ENCODE measurements at regions not wholly inside any gene's neighbourhood (a gene's known extent, or its start where the extent isn't known, plus 50 kb on each side); places are given as distances from the start of the nearest gene placed in this dataset.

DNA sequence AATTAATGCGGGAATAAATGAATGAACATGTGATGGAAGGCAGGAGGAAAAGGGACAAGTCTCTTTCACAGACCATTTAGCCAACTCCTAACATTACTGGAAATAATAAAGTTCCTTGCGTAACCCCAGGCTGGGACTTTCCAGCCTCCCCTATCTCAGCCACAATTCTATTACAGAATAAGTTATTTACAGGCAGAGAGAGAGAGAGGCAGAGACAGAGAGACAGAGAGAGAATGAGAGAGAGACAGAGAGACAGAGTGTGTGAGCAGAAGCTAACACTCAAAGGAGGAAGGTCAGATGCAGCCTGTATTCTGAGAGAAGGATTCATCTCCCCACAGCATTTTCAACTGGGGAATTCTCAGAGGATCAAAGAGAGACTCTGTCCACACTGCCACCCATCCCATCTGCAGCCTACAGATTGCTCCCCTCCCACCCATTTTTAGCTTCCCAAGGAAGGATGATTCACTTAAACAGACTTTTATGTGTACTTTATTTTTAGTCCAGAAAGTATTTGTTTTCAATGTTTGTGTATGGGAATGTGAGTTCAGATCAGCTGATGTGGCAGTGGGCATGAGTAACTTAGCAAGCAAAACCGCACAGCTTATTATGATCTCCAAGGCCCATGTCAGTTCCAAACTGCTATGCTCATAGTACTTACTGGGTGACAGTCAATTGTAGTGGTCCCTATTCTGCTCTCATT is 165.7 kb downstream of the CAND1 start:
- no peaks in the 10 kb centered on the region for H3K9me3 Mint-ChIP-seq
- peaks cover 10% of the 10 kb centered on the region for H3K4me1 Mint-ChIP-seq (ENCODE audit: low read depth)
- intact Hi-C loops (cut with micrococcal nuclease) = loop anchor here (5.0 kb wide), 1 partner anchor 68 kb away; no protein-coding TSS in a partner anchor
- H3K27ac Mint-ChIP-seq = no peak overlapping the region
- H3K36me3 Mint-ChIP-seq (ENCODE audit: low read depth) = no peaks in the 10 kb centered on the region
- no peak overlapping the region for H3K4me3 Mint-ChIP-seq
- peaks cover 24% of the 10 kb centered on the region for H3K27me3 Mint-ChIP-seq

DNA sequence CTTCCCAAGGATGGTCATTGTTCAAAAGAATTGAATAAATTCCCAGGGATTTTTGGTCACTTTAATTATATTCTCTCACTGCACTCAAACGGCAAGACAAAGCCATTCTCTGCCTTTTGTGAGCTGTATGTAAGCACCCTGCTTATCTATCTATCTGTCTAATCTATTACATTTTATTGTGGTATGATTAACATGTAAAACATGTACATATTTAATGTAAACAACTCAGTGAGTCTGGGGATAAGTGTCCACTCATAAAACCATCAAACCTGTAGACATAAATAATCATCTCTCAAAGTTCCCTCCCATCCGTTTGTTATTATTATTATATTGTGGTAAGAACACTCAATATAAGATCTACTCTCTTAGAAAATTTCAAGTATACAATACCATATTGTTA is 167.1 kb downstream of the CAND1 start:
- no peak overlapping the region for H3K27ac Mint-ChIP-seq
- intact Hi-C loops (cut with micrococcal nuclease) = loop anchor here (5.0 kb wide), 1 partner anchor 69 kb away; no protein-coding TSS in a partner anchor
- no peaks in the 10 kb centered on the region for H3K36me3 Mint-ChIP-seq (ENCODE audit: low read depth)
- no peak overlapping the region for H3K4me3 Mint-ChIP-seq
- H3K27me3 Mint-ChIP-seq = peaks cover 29% of the 10 kb centered on the region
- H3K9me3 Mint-ChIP-seq = no peaks in the 10 kb centered on the region
- H3K4me1 Mint-ChIP-seq (ENCODE audit: low read depth) = peaks cover 11% of the 10 kb centered on the region

DNA sequence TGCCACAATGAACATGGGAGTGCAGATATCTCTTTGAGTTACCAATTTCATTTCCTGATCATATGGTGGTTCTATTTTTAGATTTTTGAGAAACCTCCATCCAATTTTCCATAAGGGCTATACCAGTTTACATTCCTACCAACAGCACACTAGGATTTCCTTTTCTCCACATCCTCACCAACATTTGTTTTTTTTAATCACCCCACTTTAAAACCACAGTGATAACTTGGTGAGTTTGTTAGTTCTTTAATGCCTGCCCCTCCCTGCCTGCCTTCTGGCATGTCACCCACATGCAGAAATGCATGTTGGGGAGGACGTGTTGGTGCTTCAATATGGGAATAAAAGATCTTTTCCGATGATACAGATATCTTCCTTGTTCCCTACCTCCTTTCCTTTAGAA is 167.9 kb downstream of the CAND1 start:
- no peak overlapping the region for H3K4me3 Mint-ChIP-seq
- H3K27me3 Mint-ChIP-seq = peaks cover 33% of the 10 kb centered on the region
- H3K27ac Mint-ChIP-seq = no peak overlapping the region
- no peaks in the 10 kb centered on the region for H3K9me3 Mint-ChIP-seq
- H3K4me1 Mint-ChIP-seq (ENCODE audit: low read depth) = peaks cover 18% of the 10 kb centered on the region
- H3K36me3 Mint-ChIP-seq (ENCODE audit: low read depth) = no peaks in the 10 kb centered on the region
- intact Hi-C loops (cut with micrococcal nuclease) = loop anchor here (5.0 kb wide), 1 partner anchor 70 kb away; no protein-coding TSS in a partner anchor

DNA sequence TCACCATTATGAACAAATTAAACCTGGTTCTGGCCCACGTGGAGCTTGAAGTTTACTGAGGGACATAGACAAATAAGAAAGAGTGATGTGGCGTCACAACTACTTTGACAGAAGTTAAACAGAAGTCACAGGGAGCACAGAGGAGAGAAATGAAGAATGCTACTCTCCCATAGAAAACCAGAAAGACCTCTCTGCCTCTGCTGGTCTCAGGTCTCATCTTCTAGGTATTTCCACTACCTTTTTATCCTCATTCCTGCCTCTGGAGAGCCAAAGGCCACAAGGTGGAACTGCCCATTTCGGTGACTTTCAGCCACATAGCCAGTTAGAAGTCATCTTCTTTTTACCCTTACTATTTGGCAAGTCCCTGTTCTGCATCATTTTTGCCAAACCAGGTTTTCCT is 170.5 kb downstream of the CAND1 start:
- H3K4me3 Mint-ChIP-seq = no peak overlapping the region
- H3K27ac Mint-ChIP-seq = no peak overlapping the region
- peaks cover 20% of the 10 kb centered on the region for H3K4me1 Mint-ChIP-seq (ENCODE audit: low read depth)
- intact Hi-C loops (cut with micrococcal nuclease) = loop anchor here (5.0 kb wide), 2 partner anchors 72 to 503 kb away; no protein-coding TSS in a partner anchor
- H3K27me3 Mint-ChIP-seq = peaks cover 54% of the 10 kb centered on the region
- H3K36me3 Mint-ChIP-seq (ENCODE audit: low read depth) = no peaks in the 10 kb centered on the region
- H3K9me3 Mint-ChIP-seq = no peaks in the 10 kb centered on the region

DNA sequence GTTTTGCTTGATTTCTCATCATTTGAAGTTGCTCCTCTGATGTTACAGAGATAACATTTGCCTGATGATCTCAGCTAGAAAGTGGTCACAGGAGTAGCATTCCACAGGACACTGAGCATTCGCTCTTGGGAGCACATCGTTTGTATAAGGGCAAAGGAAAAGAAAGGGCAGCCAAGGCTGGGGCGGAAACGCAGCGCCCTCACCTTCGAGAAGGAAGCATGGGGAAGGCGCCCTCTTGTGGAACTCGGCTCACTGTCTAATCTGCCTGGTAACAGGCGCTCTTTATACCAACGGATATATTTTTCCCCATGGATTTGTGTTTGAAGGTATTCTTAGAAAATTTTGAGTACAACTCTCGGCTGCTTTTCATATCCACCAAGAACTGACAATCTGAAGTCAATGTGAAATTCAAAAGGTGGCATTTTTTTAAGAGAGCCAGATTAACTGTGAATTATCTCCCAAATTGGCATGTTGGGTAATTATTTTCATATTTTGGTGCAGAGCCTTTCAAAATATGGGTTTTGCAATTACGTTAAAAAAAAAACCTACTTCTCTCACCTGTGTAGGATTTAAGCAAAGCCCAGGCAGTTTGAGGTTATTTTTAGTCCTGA is 172.7 kb downstream of the CAND1 start:
- intact Hi-C loops (cut with micrococcal nuclease) = loop anchor here (5.0 kb wide), 1 partner anchor 500 kb away; no protein-coding TSS in a partner anchor
- Mint-ChIP-seq H3K27me3 (peaks cover 71% of the 10 kb centered on the region), H3K27ac (no peak overlapping the region), H3K9me3 (no peaks in the 10 kb centered on the region), H3K4me3 (no peak overlapping the region), H3K4me1 (ENCODE audit: low read depth) (peaks cover 13% of the 10 kb centered on the region), H3K36me3 (ENCODE audit: low read depth) (no peaks in the 10 kb centered on the region)

DNA sequence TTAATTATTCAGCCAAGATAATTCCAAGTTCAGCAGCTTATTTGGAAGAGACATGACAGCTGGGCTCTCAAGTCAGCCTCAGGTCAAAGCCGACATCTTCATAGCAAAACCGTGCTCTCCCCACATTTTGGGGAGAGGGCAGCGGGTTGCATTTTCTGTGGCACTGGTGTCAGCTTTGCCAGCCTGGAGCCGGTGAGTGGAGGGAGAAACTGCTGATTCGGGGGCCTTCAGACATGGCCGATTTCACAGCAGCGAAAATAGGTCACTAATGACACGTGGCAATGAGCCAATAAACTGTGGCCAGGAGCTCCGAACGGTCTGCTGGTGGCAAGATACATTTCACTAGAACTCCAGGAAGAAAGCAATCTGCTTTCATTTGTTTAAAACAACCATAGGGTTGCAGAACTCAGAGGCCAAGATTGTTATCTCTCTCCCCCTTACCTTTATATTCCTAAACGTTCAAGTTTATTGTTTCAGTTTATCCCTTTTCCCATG is 173.2 kb downstream of the CAND1 start:
- Mint-ChIP-seq H3K36me3 (ENCODE audit: low read depth) (no peaks in the 10 kb centered on the region), H3K27me3 (peaks cover 70% of the 10 kb centered on the region), H3K9me3 (no peaks in the 10 kb centered on the region), H3K4me1 (ENCODE audit: low read depth) (peaks cover 14% of the 10 kb centered on the region), H3K27ac (no peak overlapping the region), H3K4me3 (no peak overlapping the region)
- intact Hi-C loops (cut with micrococcal nuclease) = loop anchor here (5.0 kb wide), 1 partner anchor 500 kb away; no protein-coding TSS in a partner anchor

DNA sequence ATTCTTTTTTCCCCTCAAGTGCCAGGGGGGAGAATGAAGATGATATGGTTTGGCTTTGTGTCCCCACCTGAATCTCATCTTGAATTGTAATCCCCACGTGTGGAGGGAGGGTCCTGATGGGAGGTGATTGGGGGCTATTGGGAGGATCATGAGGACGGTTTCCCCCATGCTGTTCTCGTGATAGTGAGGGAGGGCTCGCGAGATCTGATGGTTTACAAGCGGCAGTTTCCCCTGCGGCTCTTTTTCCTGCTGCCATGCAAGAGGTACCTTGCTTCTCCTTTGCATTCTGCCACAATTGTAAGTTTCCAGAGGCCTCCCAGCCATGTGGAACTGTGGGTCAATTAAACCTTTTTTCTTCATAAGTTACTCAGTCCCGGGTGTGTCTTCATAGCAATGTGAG is 173.7 kb downstream of the CAND1 start:
- Mint-ChIP-seq H3K9me3 (no peaks in the 10 kb centered on the region), H3K4me1 (ENCODE audit: low read depth) (peaks cover 18% of the 10 kb centered on the region), H3K27me3 (peaks cover 70% of the 10 kb centered on the region), H3K27ac (no peak overlapping the region), H3K4me3 (no peak overlapping the region), H3K36me3 (ENCODE audit: low read depth) (no peaks in the 10 kb centered on the region)
- intact Hi-C loops (cut with micrococcal nuclease) = loop anchor here (5.0 kb wide), 1 partner anchor 499 kb away; no protein-coding TSS in a partner anchor

DNA sequence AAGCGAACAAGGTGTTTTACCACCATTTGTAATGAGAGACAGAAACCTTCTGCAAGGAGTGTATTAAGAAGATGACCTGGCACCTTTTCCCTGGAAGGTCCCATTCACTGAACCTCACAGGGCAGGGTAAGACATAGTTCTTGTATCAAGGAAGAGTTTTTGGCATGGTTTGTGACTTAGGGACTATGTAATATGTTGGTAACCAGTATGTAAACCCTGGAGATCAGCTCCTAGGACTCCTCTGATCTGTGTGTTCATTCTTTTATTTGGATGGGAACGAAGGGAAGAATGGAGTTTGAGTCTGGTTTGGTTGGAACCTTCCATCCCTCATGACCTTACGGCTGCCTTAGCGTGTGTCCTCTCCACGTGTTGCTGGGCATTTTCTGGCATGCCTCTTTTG is 175.4 kb downstream of the CAND1 start:
- Mint-ChIP-seq H3K27me3 (peaks cover 81% of the 10 kb centered on the region), H3K4me1 (ENCODE audit: low read depth) (peaks cover 20% of the 10 kb centered on the region), H3K27ac (no peak overlapping the region), H3K36me3 (ENCODE audit: low read depth) (no peaks in the 10 kb centered on the region), H3K4me3 (no peak overlapping the region), H3K9me3 (no peaks in the 10 kb centered on the region)
- intact Hi-C loops (cut with micrococcal nuclease) = loop anchor here (5.0 kb wide), 1 partner anchor 498 kb away; no protein-coding TSS in a partner anchor

DNA sequence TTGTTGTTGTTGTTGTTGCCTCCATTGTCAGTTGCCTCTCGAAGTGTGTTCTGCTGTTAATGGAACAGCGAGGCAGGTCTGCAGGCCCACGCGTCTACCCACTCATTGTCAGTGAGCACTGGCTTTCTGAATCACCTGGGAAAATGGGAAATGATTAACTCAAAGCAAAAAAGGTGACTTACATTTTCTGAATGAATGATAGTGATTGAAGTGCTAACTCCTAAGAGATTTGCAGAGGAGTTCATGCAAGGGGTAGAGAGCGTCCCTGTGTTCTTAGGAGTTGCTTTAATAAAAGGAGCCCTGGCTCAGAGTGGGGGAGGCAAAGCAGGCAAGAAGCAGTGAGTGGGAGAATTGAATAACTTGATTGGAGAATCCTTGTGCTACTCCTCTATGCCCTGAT is 177.6 kb downstream of the CAND1 start:
- intact Hi-C loops (cut with micrococcal nuclease) = no loop called here
- H3K27ac Mint-ChIP-seq = no peak overlapping the region
- H3K36me3 Mint-ChIP-seq (ENCODE audit: low read depth) = no peaks in the 10 kb centered on the region
- H3K9me3 Mint-ChIP-seq = no peaks in the 10 kb centered on the region
- H3K27me3 Mint-ChIP-seq = peaks cover 82% of the 10 kb centered on the region
- no peak overlapping the region for H3K4me3 Mint-ChIP-seq
- H3K4me1 Mint-ChIP-seq (ENCODE audit: low read depth) = peaks cover 35% of the 10 kb centered on the region

DNA sequence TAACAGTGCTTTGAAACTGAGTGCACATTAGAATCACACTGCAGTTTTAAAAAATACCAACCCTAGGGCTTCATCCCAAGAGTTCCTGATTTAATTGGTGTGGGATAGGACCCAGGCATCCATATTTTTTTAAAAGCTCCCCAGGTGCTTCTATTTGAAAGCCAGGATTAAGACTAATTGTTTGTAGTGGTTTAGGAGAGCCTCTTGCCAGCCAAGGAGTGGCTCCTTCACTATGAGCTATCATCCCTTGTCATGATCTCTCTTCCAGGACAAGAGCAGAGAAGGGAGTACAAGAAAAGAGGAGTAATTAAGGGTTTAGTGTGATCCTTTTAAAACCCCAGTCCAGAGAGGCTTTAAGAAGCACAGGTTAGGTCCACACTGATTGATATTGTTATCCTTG is 178.0 kb downstream of the CAND1 start:
- Mint-ChIP-seq H3K9me3 (peaks cover 2% of the 10 kb centered on the region), H3K27ac (no peak overlapping the region), H3K36me3 (ENCODE audit: low read depth) (peaks cover under 1% of the 10 kb centered on the region), H3K4me1 (ENCODE audit: low read depth) (peaks cover 37% of the 10 kb centered on the region), H3K27me3 (peaks cover 80% of the 10 kb centered on the region), H3K4me3 (no peak overlapping the region)
- intact Hi-C loops (cut with micrococcal nuclease) = no loop called here

DNA sequence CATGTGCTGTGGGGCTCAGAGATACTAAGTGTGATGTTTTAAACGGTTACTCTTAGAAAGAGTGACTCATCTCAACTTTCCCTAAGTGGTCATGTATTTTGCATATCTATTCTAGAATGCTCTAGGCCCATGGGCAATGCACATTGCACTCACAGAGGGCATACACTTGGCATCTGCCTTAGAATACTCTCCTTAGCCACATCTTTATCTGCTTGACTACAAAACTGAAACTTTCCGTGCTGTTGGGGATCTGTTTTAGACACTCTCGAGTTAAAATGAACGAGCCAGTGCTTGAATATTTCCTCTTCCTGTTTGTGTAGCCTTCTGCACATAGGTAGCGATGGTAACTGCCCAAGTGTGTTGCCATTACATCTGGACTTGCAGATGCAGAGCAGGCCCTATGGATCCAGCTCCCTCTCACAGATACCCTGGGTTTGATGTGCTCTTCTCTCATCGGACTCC is 180.5 kb downstream of the CAND1 start:
- Mint-ChIP-seq H3K4me3 (no peak overlapping the region), H3K27me3 (peaks cover 67% of the 10 kb centered on the region), H3K36me3 (ENCODE audit: low read depth) (peaks cover 5% of the 10 kb centered on the region), H3K4me1 (ENCODE audit: low read depth) (peaks cover 58% of the 10 kb centered on the region), H3K27ac (no peak overlapping the region), H3K9me3 (peaks cover 16% of the 10 kb centered on the region)
- intact Hi-C loops (cut with micrococcal nuclease) = loop anchor here (5.0 to 10.0 kb wide), 4 partner anchors 55 to 198 kb away; partner anchors contain the start of gene DYRK2

DNA sequence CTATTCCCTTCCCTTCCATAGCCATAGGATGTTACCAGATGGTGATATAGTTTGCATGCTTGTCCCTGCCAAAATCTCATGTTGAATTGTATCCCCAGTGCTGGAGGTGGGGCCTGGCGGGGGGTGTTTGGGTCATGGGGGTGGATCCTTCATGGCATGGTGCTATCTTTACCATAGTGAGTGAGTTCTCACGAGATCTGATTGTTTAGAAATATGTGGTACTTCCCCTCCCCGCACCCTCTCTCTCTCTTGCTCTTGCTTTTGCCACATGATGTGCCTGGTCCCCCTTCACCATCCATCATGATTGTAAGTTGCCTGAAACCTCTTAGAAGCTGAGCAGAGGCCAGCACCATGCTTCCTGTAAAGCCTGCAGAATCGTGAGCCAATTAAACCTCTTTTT is 181.3 kb downstream of the CAND1 start:
- Mint-ChIP-seq H3K36me3 (ENCODE audit: low read depth) (peaks cover 5% of the 10 kb centered on the region), H3K4me1 (ENCODE audit: low read depth) (peaks cover 59% of the 10 kb centered on the region), H3K27me3 (peaks cover 63% of the 10 kb centered on the region), H3K27ac (no peak overlapping the region), H3K4me3 (no peak overlapping the region), H3K9me3 (peaks cover 16% of the 10 kb centered on the region)
- intact Hi-C loops (cut with micrococcal nuclease) = loop anchor here (5.0 to 10.0 kb wide), 4 partner anchors 54 to 197 kb away; partner anchors contain the start of gene DYRK2

DNA sequence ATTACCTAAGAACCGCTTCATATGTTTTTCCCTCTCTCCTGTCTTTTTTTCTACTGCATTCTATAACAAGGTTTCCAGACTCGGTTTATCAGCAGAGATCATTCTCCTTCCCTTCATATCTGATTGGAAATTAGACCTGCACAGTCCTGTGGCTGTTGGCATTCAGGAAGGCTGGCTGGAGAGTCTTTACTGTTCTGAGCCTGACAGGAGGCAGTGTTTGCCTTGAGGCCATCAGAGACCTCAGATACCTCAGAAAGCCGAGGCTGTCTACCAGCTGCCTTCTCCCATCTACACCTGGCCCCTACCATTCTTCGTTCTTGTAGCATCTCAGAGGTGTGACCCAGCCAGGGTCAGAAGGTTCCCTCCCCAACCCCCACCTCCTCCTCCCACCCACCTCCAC is 182.0 kb downstream of the CAND1 start:
- Mint-ChIP-seq H3K4me3 (no peak overlapping the region), H3K27ac (no peak overlapping the region), H3K9me3 (peaks cover 16% of the 10 kb centered on the region), H3K4me1 (ENCODE audit: low read depth) (peaks cover 62% of the 10 kb centered on the region), H3K36me3 (ENCODE audit: low read depth) (peaks cover 5% of the 10 kb centered on the region), H3K27me3 (peaks cover 58% of the 10 kb centered on the region)
- intact Hi-C loops (cut with micrococcal nuclease) = loop anchor here (5.0 to 10.0 kb wide), 4 partner anchors 54 to 196 kb away; partner anchors contain the start of gene DYRK2

Data from dendritic cell treated with granulocyte-macrophage colony-stimulating factor and Interleukin-4, amounts not matched to agents 40 ng/mL and 50 ng/mL, for 4 days (primary cell).